ENCODE measurements at regions not wholly inside any gene's neighbourhood (a gene's known extent, or its start where the extent isn't known, plus 50 kb on each side); places are given as distances from the start of the nearest gene placed in this dataset.

DNA sequence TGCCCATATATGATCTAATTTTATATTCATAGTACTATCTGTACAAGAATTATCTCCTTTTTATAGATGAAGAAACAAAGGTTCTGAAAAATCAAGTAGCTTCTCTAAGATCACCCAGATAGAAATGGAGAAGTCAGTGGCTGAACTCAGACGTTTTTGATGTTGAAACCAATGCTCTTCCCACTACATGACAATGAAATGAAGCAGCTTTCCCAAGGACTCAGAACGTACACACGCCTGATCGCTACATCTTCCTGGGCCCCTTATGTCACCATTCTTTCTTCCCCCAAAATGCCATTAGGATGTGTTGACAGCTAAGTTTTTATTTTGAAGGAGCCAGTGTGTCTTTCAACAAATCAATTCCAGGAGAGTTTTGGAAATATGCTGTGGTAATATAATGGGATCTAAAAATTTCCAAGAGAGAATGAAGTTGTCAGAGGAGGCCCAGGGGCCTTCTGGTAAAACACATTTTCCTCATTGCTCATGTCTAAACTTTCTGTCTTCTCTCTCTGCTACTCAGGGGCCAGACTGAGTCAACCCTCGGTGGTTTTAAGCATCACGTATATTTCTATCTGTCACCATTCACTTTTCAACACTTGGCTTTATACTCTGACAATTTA is 98.1 kb upstream of the COL21A1 start (continued):
- TF ChIP-seq, protein P1, sequence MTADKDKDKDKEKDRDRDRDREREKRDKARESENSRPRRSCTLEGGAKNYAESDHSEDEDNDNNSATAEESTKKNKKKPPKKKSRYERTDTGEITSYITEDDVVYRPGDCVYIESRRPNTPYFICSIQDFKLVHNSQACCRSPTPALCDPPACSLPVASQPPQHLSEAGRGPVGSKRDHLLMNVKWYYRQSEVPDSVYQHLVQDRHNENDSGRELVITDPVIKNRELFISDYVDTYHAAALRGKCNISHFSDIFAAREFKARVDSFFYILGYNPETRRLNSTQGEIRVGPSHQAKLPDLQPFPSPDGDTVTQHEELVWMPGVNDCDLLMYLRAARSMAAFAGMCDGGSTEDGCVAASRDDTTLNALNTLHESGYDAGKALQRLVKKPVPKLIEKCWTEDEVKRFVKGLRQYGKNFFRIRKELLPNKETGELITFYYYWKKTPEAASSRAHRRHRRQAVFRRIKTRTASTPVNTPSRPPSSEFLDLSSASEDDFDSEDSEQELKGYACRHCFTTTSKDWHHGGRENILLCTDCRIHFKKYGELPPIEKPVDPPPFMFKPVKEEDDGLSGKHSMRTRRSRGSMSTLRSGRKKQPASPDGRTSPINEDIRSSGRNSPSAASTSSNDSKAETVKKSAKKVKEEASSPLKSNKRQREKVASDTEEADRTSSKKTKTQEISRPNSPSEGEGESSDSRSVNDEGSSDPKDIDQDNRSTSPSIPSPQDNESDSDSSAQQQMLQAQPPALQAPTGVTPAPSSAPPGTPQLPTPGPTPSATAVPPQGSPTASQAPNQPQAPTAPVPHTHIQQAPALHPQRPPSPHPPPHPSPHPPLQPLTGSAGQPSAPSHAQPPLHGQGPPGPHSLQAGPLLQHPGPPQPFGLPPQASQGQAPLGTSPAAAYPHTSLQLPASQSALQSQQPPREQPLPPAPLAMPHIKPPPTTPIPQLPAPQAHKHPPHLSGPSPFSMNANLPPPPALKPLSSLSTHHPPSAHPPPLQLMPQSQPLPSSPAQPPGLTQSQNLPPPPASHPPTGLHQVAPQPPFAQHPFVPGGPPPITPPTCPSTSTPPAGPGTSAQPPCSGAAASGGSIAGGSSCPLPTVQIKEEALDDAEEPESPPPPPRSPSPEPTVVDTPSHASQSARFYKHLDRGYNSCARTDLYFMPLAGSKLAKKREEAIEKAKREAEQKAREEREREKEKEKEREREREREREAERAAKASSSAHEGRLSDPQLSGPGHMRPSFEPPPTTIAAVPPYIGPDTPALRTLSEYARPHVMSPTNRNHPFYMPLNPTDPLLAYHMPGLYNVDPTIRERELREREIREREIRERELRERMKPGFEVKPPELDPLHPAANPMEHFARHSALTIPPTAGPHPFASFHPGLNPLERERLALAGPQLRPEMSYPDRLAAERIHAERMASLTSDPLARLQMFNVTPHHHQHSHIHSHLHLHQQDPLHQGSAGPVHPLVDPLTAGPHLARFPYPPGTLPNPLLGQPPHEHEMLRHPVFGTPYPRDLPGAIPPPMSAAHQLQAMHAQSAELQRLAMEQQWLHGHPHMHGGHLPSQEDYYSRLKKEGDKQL (CRISPR knock-in tag; IDR thresholded peaks at IDR 0.05; ENCODE audit: low read depth), result no peak
- TF ChIP-seq SMYD3 (CRISPR knock-in tag; IDR thresholded peaks at IDR 0.05) (no peak), HIVEP1 (CRISPR knock-in tag; IDR thresholded peaks at IDR 0.05) (no peak), ZNF883 (CRISPR knock-in tag; IDR thresholded peaks at IDR 0.05; ENCODE audit: not compliant biosample characterization) (no peak), YEATS2 (CRISPR knock-in tag; IDR thresholded peaks at IDR 0.05; ENCODE audit: borderline replicate concordance) (no peak)

DNA sequence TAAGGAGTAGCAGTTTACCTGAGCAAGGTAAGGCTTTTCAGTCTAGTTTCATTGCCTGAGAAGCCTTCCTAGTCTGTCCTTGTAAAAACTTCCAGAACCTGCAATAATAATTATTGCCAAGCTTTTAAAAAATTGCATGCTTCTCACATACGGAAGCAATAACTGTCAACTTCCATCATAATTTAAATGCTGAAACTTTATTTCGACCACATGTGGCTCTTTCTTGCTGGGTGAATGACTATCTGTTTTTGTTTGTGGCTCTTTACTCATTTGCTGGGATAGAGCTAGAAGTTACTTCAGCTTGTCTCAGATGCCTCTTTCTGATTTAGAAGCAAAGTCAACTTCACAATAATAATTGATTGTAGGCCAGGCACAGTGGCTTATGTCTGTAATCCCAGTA is 95.9 kb upstream of the COL21A1 start:
- Histone ChIP-seq H3K4me2 (ENCODE audit: low read depth, low read length) (no peak overlapping the region), H3K9me3 (ENCODE audit: low read length) (no peaks in the 10 kb centered on the region), H2AFZ (ENCODE audit: low read length) (no peak overlapping the region), H3K27ac (ENCODE audit: extremely low read length, insufficient read depth, low read length) (no peak overlapping the region), H3K4me3 (replicated peaks in 1 of 3; ENCODE audit: insufficient read depth in 1 of 3, low read depth in 2 of 3, low read length in 3 of 3) (no peak overlapping the region), H3K9ac (ENCODE audit: insufficient read depth, low read depth, low read length) (no peak overlapping the region), H3K36me3 (replicated peaks in 1 of 2; ENCODE audit: control insufficient read depth in 1 of 2, insufficient read depth in 2 of 2, low read length in 2 of 2) (no peaks in the 10 kb centered on the region), H3K79me2 (ENCODE audit: insufficient read depth, low read length) (no peaks in the 10 kb centered on the region), H4K20me1 (ENCODE audit: insufficient read depth, low read length) (no peaks in the 10 kb centered on the region), H3K4me1 (ENCODE audit: insufficient read depth, low read length) (no peaks in the 10 kb centered on the region), H3K27me3 (ENCODE audit: control insufficient read depth in 1 of 2, insufficient read depth in 2 of 2, low read length in 2 of 2) (peaks cover 0 to 11% of the 10 kb centered on the region in 2 experiments; a peak in 3 of 5 replicates)
- in situ Hi-C loops (cut with HindIII; ENCODE audit: extremely low pct_ligation_motif_present, low pct_unique_long_range_greater_than_20kb) (no loop called here), intact Hi-C loops (cut with micrococcal nuclease; ENCODE audit: unreplicated experiment) (no loop called here)
- no TSS peak for BruUV-seq (replicated peaks)
- ATAC-seq (no peak), FAIRE-seq (no peak), DNase-seq (ENCODE audit: low spot score) (no peak)
- WGBS (ENCODE audit: low lambda C conversion rate), result 36% methylated on average over 2 of the region's 2 CpGs
- ChIA-PET CTCF (ENCODE audit: low intra/inter-chr PET ratio, low total read pairs) (no interaction called here), POLR2A (no interaction called here)
- TF ChIP-seq, protein P2, sequence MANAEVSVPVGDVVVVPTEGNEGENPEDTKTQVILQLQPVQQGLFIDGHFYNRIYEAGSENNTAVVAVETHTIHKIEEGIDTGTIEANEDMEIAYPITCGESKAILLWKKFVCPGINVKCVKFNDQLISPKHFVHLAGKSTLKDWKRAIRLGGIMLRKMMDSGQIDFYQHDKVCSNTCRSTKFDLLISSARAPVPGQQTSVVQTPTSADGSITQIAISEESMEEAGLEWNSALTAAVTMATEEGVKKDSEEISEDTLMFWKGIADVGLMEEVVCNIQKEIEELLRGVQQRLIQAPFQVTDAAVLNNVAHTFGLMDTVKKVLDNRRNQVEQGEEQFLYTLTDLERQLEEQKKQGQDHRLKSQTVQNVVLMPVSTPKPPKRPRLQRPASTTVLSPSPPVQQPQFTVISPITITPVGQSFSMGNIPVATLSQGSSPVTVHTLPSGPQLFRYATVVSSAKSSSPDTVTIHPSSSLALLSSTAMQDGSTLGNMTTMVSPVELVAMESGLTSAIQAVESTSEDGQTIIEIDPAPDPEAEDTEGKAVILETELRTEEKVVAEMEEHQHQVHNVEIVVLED (CRISPR knock-in tag; IDR thresholded peaks at IDR 0.05; ENCODE audit: borderline replicate concordance), result no peak
- no peak for TF ChIP-seq ZNF598 (CRISPR knock-in tag; IDR thresholded peaks at IDR 0.05; ENCODE audit: borderline replicate concordance)
- TF ChIP-seq IRX3 (CRISPR knock-in tag; IDR thresholded peaks at IDR 0.05; ENCODE audit: borderline replicate concordance, low read depth), result no peak
- no peak for TF ChIP-seq KMT2A (CRISPR knock-in tag; IDR thresholded peaks at IDR 0.05)
- TF ChIP-seq ZNF367 (CRISPR knock-in tag; IDR thresholded peaks at IDR 0.05; ENCODE audit: borderline replicate concordance), result no peak
- TF ChIP-seq, protein P3, sequence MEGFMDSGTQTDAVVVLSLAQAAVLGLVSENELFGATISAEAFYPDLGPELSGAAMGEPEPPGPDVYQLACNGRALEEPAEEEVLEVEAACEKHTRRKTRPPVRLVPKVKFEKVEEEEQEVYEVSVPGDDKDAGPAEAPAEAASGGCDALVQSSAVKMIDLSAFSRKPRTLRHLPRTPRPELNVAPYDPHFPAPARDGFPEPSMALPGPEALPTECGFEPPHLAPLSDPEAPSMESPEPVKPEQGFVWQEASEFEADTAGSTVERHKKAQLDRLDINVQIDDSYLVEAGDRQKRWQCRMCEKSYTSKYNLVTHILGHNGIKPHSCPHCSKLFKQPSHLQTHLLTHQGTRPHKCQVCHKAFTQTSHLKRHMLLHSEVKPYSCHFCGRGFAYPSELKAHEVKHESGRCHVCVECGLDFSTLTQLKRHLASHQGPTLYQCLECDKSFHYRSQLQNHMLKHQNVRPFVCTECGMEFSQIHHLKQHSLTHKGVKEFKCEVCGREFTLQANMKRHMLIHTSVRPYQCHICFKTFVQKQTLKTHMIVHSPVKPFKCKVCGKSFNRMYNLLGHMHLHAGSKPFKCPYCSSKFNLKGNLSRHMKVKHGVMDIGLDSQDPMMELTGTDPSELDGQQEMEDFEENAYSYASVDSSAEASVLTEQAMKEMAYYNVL (CRISPR knock-in tag; IDR thresholded peaks at IDR 0.05; ENCODE audit: borderline replicate concordance), result no peak
- TF ChIP-seq JUND (CRISPR knock-in tag; IDR thresholded peaks at IDR 0.05), result no peak
- no peak for TF ChIP-seq ZNF775 (CRISPR knock-in tag; IDR thresholded peaks at IDR 0.05; ENCODE audit: borderline replicate concordance)
- no peak for TF ChIP-seq FOSL1 (CRISPR knock-in tag; IDR thresholded peaks at IDR 0.05; ENCODE audit: borderline replicate concordance)

Data from HepG2 (cell line).